Neural crest cell (in vitro differentiated cells): ENCODE measurements at regions not wholly inside any gene's neighbourhood (a gene's known extent, or its start where the extent isn't known, plus 50 kb on each side); places are given as distances from the start of the nearest gene placed in this dataset.

Experiments
- DNase-seq: peaks from one replicate; pipeline ENCODE4 v3.0.0; 2021; ENCODE audit warnings: low read depth, mixed read lengths, low spot score
- H3K27ac Mint-ChIP-seq: one replicate; pipeline ENCODE4 v1.8.0; 2021; ENCODE audit warnings: mild to moderate bottlenecking, mixed read lengths; ENCODE audit not compliant: unreplicated experiment
- H3K27me3 Mint-ChIP-seq: 2 replicates; pipeline ENCODE4 v1.8.0; 2021; ENCODE audit warnings: low read depth, mild to moderate bottlenecking, mixed read lengths
- H3K36me3 Mint-ChIP-seq: 2 replicates; pipeline ENCODE4 v1.8.0; 2021; ENCODE audit warnings: low read depth, mild to moderate bottlenecking, mixed read lengths
- H3K4me1 Mint-ChIP-seq: 2 replicates; pipeline ENCODE4 v1.8.0; 2021; ENCODE audit warnings: mixed read lengths
- H3K4me3 Mint-ChIP-seq: one replicate; pipeline ENCODE4 v1.8.0; 2021; ENCODE audit warnings: mild to moderate bottlenecking, mixed read lengths
- H3K9me3 Mint-ChIP-seq: 2 replicates; pipeline ENCODE4 v1.8.0; 2021; ENCODE audit warnings: mixed read lengths
- TF ChIP-seq, protein P1 (sequence below): fragments of 200-600 bp; sonication (generic); conservative IDR thresholded peaks from 2 replicates; pipeline ENCODE4 v1.5.0; 2021; ENCODE audit warnings: antibody characterized with exemption, mild to moderate bottlenecking

DNA sequence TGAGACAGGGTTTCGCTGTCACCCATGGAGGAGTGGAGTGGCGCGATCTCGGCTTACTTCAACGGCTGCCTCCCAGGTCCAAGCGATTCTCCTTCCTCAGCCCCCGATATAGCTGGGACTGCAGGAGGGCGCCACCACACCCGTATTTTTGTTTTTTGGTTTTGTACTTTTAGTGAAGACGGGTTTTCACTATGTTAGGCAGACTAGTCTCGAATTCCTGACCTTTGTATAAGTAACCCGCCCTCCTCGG, 115.4 kb upstream of the BTN3A2 start:
- peak overlapping the region; percentile 97 for H3K27ac Mint-ChIP-seq
- DNase-seq, result no peak
- peaks cover 5% of the 10 kb centered on the region for H3K9me3 Mint-ChIP-seq
- TF ChIP-seq, protein P1, sequence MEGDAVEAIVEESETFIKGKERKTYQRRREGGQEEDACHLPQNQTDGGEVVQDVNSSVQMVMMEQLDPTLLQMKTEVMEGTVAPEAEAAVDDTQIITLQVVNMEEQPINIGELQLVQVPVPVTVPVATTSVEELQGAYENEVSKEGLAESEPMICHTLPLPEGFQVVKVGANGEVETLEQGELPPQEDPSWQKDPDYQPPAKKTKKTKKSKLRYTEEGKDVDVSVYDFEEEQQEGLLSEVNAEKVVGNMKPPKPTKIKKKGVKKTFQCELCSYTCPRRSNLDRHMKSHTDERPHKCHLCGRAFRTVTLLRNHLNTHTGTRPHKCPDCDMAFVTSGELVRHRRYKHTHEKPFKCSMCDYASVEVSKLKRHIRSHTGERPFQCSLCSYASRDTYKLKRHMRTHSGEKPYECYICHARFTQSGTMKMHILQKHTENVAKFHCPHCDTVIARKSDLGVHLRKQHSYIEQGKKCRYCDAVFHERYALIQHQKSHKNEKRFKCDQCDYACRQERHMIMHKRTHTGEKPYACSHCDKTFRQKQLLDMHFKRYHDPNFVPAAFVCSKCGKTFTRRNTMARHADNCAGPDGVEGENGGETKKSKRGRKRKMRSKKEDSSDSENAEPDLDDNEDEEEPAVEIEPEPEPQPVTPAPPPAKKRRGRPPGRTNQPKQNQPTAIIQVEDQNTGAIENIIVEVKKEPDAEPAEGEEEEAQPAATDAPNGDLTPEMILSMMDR, result no peak
- H3K4me1 Mint-ChIP-seq, result peaks cover 43% of the 10 kb centered on the region
- peak overlapping the region; percentile 95 for H3K4me3 Mint-ChIP-seq
- peaks cover 11% of the 10 kb centered on the region for H3K27me3 Mint-ChIP-seq
- H3K36me3 Mint-ChIP-seq, result peaks cover 2% of the 10 kb centered on the region

DNA sequence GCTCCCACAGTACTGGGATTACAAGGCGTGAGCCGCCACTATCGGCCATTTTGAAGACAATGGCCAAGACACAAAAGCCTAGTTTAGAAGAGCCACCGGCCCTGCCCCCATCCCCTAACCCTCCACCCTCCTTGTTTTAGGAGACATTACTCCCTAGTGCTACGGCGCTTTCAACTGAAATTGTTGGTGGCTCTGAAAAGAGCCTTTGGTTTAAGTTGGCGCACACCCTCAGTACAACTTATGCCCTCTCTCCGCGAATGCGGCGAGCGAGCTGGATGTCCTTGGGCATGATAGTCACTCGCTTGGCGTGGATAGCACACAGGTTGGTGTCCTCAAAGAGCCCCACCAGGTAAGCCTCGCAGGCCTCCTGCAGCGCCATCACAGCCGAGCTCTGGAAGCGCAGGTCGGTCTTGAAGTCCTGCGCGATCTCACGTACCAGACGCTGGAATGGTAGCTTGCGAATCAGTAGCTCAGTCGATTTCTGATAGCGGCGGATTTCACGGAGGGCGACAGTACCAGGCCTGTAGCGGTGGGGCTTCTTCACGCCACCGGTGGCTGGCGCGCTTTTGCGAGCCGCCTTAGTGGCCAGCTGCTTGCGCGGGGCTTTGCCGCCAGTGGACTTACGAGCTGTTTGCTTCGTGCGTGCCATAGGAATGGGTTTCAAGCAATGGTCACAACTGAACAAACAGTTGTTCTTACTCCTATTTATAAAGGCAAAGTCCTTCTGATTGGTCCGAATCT, 114.9 kb upstream of the BTN3A2 start:
- H3K4me3 Mint-ChIP-seq, result peak overlapping the region; percentile 95

DNA sequence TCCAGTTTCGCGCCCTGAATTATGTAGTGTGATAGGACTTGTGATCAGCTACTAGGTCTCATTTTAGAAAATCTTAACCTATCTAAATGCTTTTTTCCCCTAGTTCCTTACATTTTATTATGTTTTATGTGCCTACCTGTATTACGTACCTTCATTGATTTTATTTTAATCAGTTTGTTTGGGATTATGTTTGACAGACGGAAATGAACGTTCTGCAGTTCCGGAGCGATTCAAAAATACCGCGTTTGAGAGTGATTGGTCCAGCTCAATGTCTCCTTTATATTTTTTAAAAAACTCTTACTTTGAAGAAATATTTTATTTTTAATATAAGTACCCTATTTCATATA, 114.3 kb upstream of the BTN3A2 start:
- Mint-ChIP-seq H3K36me3 (peaks cover 2% of the 10 kb centered on the region), H3K27ac (peak overlapping the region; percentile 97), H3K4me3 (peak overlapping the region; percentile 95), H3K9me3 (peaks cover 5% of the 10 kb centered on the region), H3K4me1 (peaks cover 44% of the 10 kb centered on the region), H3K27me3 (peaks cover 11% of the 10 kb centered on the region)
- no peak for DNase-seq
- TF ChIP-seq, protein P1, result no peak

More for the DNA sequence above, 114.9 kb upstream of the BTN3A2 start:
- DNase-seq, result peak; percentile 50
- Mint-ChIP-seq H3K9me3 (peaks cover 5% of the 10 kb centered on the region), H3K27ac (peak overlapping the region; percentile 97), H3K4me1 (peaks cover 44% of the 10 kb centered on the region), H3K27me3 (peaks cover 11% of the 10 kb centered on the region), H3K36me3 (peaks cover 2% of the 10 kb centered on the region)
- TF ChIP-seq, protein P1, result peak; percentile 58

DNA sequence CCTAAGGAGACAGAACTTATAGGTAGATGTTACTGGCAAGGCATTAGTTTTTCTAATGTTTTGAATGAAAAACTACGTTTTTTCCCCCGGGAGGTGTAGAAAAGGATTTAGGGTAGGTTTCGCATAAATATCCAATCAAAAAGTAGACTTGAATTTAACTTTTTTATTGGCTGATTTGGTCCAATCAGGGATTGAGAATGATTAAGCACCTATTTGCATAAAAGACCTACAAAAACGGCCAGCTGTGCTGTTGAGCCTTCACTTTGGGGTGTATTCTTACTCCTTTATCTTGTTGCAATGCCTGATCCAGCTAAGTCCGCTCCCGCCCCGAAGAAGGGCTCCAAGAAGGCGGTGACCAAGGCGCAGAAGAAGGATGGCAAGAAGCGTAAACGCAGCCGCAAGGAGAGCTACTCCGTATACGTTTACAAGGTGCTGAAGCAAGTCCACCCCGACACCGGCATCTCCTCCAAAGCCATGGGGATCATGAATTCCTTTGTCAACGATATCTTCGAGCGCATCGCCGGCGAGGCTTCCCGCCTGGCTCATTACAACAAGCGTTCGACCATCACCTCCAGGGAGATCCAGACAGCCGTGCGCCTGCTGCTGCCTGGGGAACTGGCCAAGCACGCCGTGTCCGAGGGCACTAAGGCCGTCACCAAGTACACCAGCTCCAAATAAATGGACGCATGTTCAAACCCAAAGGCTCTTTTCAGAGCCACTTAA, 113.5 kb upstream of the BTN3A2 start:
- Mint-ChIP-seq H3K27ac (peak overlapping the region; percentile 89), H3K27me3 (peaks cover 11% of the 10 kb centered on the region), H3K36me3 (peaks cover 2% of the 10 kb centered on the region), H3K4me3 (peak overlapping the region; percentile 94), H3K9me3 (peaks cover 3% of the 10 kb centered on the region), H3K4me1 (peaks cover 44% of the 10 kb centered on the region)
- peak; percentile 51 for DNase-seq
- TF ChIP-seq, protein P1, result no peak

DNA sequence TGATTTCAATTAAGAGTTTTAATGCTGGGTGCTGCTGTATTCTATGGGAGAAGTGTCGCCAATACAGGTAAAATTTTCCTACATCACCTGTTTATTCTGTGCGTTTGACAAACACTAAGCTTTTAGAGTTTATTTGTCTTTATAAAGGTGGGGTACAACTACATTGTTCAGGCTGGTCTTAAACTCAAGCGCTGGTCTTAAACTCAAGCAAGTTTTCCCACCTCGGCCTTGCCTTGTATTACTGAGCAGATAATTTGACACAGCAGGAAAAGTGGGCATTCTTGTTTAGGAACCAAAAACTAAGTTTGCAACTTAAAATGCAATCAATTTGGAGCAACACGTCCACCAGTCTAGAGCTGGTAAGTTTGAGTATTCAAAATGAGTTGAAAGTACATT, 112.9 kb upstream of the BTN3A2 start:
- TF ChIP-seq, protein P1, result no peak
- Mint-ChIP-seq H3K36me3 (peaks cover 2% of the 10 kb centered on the region), H3K27ac (peak overlapping the region; percentile 89), H3K27me3 (peaks cover 11% of the 10 kb centered on the region), H3K9me3 (no peaks in the 10 kb centered on the region), H3K4me1 (peaks cover 49% of the 10 kb centered on the region), H3K4me3 (peak overlapping the region; percentile 94)
- no peak for DNase-seq
